AG04450 (cell line): ENCODE measurements at regions not wholly inside any gene's neighbourhood (a gene's known extent, or its start where the extent isn't known, plus 50 kb on each side); places are given as distances from the start of the nearest gene placed in this dataset.

Experiments used
- CTCF ChIA-PET: fragments of 300-600, 350-600 bp; formaldehyde crosslinking; extraction: SDS; loops from one replicate; lab custom pipeline; 2022; ENCODE audit warnings: antibody characterized with exemption, inconsistent platforms; lab: Charles Lee
- POLR2A ChIA-PET: fragments of 350-600 bp; formaldehyde crosslinking; extraction: SDS; loops from one replicate; lab custom pipeline; 2021; ENCODE audit warnings: antibody characterized with exemption, inconsistent platforms; lab: Yijun Ruan, JAX
- DNase-seq: peaks from one replicate; pipeline ENCODE4 v3.0.0-alpha.2; 2011; ENCODE audit warnings: low read depth, low spot score
- H3K27ac ChIP-seq: one replicate; pipeline ENCODE4 v1.5.1; 2012; ENCODE audit warnings: low read depth, low read length, control low read depth
- H3K27me3 ChIP-seq: one replicate; pipeline ENCODE4 v1.6.0; 2012; ENCODE audit warnings: low read length; ENCODE audit not compliant: control insufficient read depth, insufficient read depth
- H3K4me3 ChIP-seq: 2 replicates; pipeline ENCODE4 v1.5.1; 2011; ENCODE audit warnings: mild to moderate bottlenecking, low read depth, low read length, control low read depth
- H3K9me3 ChIP-seq: 2 replicates; pipeline ENCODE4 v1.5.1; 2012; ENCODE audit warnings: low read length; ENCODE audit not compliant: control insufficient read depth, insufficient read depth
- TF ChIP-seq, protein P1 (sequence below): IDR thresholded peaks from 2 replicates; pipeline ENCODE4 v1.5.1; 2011; ENCODE audit warnings: low read depth, low read length, control low read depth, inconsistent platforms

- H3K9me3 ChIP-seq = peaks cover 78% of the 10 kb centered on the region
- H3K27ac ChIP-seq = no peak overlapping the region
- H3K4me3 ChIP-seq = no peak overlapping the region
- ChIA-PET CTCF (no interaction called here), POLR2A (no interaction called here)
- H3K27me3 ChIP-seq = no peaks in the 10 kb centered on the region
- TF ChIP-seq, protein P1, sequence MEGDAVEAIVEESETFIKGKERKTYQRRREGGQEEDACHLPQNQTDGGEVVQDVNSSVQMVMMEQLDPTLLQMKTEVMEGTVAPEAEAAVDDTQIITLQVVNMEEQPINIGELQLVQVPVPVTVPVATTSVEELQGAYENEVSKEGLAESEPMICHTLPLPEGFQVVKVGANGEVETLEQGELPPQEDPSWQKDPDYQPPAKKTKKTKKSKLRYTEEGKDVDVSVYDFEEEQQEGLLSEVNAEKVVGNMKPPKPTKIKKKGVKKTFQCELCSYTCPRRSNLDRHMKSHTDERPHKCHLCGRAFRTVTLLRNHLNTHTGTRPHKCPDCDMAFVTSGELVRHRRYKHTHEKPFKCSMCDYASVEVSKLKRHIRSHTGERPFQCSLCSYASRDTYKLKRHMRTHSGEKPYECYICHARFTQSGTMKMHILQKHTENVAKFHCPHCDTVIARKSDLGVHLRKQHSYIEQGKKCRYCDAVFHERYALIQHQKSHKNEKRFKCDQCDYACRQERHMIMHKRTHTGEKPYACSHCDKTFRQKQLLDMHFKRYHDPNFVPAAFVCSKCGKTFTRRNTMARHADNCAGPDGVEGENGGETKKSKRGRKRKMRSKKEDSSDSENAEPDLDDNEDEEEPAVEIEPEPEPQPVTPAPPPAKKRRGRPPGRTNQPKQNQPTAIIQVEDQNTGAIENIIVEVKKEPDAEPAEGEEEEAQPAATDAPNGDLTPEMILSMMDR = no peak
- DNase-seq = no peak
Observed at GRCh38 chr14:104436741-104437701, 142.5 kb upstream of the C14orf180 start.

DNA sequence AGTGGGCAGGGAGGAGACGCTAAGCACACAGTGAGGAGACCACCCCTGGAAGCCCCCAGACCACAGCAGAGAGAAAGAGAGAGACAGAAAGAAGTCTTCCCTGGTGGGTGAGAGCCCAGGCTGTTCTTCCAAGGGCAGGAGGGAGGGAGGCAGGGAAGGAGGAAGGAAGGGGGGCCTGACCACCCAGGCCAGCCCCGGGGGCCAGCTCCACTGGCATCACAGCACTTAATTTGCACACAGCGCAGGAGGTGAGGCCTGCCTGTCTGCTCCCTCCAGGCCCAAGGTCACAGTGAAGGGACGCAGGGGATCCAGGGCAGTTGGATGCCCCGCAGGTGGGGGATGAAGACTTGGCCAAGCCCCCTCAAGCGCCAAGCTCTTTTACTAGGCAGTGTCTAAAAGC is 141.9 kb upstream of the C14orf180 start:
- CTCF ChIA-PET = no interaction called here

DNA sequence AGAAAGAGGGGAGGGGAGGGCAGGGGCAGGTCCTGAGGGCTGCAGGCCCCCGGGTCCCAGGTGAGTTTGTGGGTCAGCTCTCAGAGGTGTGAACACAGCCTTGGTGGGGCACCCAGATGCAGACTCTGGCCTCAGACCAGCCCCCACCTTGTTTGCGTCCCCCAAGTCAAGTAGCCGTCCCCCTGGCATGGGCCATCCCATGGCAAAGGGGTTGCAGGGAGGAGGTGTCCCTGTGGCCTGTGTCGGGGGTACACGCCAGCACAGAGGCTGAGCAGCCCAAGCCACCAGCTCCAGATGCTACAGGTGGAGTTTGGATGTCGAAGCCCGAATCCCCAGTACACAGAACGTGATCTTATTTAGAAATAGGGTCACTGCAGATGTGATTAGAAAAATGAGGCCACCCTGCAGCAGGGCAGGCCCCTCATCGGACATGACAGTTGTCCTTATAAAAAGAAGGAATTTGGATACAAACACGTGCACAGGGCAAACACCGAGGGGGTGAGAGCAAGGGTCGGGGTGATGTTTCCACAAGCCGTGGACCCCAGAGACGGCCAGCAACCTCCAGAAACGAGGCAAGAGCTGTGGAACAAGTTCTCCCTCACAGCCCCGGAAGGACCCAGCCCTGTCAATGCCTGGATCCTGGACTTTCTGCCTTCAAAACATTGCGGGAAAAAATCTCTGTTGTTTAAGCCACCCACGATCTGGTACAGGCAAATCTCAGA is 141.2 kb upstream of the C14orf180 start:
- no peak overlapping the region for H3K4me3 ChIP-seq
- TF ChIP-seq, protein P1 = no peak
- POLR2A ChIA-PET = no interaction called here
- CTCF ChIA-PET = no interaction called here
- no peaks in the 10 kb centered on the region for H3K27me3 ChIP-seq
- no peak overlapping the region for H3K27ac ChIP-seq
- H3K9me3 ChIP-seq = peaks cover 77% of the 10 kb centered on the region
- no peak for DNase-seq

More for the DNA sequence above, 141.9 kb upstream of the C14orf180 start:
- Histone ChIP-seq H3K27me3 (no peaks in the 10 kb centered on the region), H3K27ac (no peak overlapping the region), H3K9me3 (peaks cover 78% of the 10 kb centered on the region), H3K4me3 (no peak overlapping the region)
- DNase-seq = no peak
- POLR2A ChIA-PET = no interaction called here
- TF ChIP-seq, protein P1 = no peak

DNA sequence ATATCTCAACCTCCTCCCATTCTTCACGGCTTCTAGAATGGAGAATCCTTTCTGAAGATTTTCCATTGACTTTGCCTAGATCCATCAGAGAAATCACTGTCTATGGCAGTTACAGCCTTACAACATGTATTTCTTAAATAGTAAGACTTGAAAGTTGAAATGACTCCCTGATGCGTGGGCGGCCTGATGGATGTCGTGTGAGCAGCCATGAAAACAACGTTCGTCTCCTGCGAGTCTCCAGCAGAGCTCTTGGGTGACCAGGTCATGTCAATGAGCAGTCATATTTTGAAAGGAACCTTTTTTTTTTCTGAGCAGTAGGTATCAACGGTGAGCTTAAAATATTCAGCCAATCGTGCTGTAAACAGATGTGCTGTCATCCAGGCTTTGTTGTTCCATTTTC is 139.9 kb upstream of the C14orf180 start:
- ChIA-PET CTCF (no interaction called here), POLR2A (no interaction called here)
- TF ChIP-seq, protein P1 = no peak
- Histone ChIP-seq H3K27me3 (no peaks in the 10 kb centered on the region), H3K27ac (no peak overlapping the region), H3K4me3 (no peak overlapping the region), H3K9me3 (peaks cover 77% of the 10 kb centered on the region)
- no peak for DNase-seq
